ENCODE measurements at regions not wholly inside any gene's neighbourhood (a gene's known extent, or its start where the extent isn't known, plus 50 kb on each side); places are given as distances from the start of the nearest gene placed in this dataset.

DNA sequence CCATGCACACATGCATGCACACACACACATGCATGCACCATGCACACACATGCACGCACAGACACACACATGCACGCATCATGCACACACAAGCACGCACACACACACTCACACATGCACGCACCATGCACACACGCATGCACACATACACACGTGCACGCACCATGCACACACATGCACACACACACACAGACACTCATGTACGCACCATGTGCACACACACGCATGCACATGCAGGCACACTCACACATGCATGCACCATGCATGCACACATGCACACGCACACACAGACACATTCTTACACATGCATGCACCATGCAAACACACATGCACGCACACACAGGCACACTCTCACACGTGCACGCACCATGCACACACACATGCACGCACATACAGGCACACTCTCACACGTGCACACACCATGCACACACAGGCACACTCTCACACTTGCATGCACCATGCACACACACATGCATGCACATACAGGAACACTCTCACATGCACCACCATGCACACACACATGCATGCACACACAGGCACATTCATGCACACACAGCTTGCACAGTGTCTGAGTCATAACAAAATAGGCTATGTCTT is 117.5 kb downstream of the TENT4A start:
- TF ChIP-seq, protein P1, sequence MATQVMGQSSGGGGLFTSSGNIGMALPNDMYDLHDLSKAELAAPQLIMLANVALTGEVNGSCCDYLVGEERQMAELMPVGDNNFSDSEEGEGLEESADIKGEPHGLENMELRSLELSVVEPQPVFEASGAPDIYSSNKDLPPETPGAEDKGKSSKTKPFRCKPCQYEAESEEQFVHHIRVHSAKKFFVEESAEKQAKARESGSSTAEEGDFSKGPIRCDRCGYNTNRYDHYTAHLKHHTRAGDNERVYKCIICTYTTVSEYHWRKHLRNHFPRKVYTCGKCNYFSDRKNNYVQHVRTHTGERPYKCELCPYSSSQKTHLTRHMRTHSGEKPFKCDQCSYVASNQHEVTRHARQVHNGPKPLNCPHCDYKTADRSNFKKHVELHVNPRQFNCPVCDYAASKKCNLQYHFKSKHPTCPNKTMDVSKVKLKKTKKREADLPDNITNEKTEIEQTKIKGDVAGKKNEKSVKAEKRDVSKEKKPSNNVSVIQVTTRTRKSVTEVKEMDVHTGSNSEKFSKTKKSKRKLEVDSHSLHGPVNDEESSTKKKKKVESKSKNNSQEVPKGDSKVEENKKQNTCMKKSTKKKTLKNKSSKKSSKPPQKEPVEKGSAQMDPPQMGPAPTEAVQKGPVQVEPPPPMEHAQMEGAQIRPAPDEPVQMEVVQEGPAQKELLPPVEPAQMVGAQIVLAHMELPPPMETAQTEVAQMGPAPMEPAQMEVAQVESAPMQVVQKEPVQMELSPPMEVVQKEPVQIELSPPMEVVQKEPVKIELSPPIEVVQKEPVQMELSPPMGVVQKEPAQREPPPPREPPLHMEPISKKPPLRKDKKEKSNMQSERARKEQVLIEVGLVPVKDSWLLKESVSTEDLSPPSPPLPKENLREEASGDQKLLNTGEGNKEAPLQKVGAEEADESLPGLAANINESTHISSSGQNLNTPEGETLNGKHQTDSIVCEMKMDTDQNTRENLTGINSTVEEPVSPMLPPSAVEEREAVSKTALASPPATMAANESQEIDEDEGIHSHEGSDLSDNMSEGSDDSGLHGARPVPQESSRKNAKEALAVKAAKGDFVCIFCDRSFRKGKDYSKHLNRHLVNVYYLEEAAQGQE (IDR thresholded peaks at IDR 0.05; ENCODE audit: insufficient read depth in 1 of 2, low read depth in 2 of 2, low read length in 2 of 2) = no peak
- TF ChIP-seq TAF1 (IDR thresholded peaks at IDR 0.05; ENCODE audit: borderline replicate concordance, insufficient read depth, low read length) (no peak), FOXP2 (optimal IDR thresholded peaks at IDR 0.05; ENCODE audit: borderline replicate concordance, extremely low read depth, extremely low read length, insufficient read depth) (no peak), SIN3A (IDR thresholded peaks at IDR 0.05; ENCODE audit: borderline replicate concordance, insufficient read depth, low read length) (no peak), POLR2AphosphoS5 (IDR thresholded peaks at IDR 0.05; ENCODE audit: low read depth, low read length) (no peak)

DNA sequence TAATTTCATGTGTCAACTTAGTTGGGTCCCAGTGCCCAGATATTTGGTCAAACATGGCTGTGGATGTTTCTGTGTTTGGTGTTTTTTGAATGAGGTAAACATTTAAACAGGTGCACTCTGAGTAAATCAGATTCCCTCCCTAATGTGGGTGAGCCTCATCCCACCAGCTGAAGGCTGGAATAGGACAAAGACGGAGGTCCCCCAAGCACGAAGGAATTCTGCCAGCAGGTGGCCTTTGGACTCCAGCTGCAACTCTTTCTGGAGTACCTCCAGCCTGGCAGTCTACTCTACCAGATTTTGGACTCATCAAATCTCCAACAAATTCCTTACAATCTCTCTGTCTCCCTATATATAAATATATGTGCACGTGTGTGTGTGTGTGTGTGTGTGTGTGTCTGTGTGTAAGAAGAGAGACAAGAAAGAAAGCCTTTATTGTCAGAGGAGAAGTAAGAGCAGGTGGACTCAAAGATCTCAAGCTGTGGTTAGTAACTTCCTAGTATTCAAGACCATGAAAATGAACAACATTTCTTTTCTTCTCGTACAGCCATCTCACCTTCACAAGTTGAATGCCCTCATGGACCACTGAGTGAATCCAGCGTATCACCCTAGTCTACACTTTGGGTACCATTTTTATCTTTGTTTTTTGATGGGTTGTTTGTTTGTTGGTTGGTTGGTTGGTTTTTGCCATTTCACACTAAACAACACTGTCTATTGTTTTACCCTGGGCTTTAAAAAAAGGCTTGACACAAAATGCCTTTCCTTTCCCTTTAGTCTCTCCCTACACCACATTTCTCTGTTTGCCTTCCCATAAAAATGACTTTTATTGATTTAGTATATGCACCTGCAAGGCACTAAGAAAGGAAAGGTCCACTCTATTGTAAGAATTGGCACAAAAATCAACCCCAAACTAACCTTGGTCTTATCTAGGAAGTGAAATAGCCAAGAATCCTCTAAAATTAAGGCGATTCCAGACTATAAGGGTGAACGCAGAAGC is 118.7 kb downstream of the TENT4A start:
- TF ChIP-seq, protein P1 (IDR thresholded peaks at IDR 0.05; ENCODE audit: insufficient read depth in 1 of 2, low read depth in 2 of 2, low read length in 2 of 2) = no peak
- TF ChIP-seq FOXP2 (optimal IDR thresholded peaks at IDR 0.05; ENCODE audit: borderline replicate concordance, extremely low read depth, extremely low read length, insufficient read depth) (no peak), TAF1 (IDR thresholded peaks at IDR 0.05; ENCODE audit: borderline replicate concordance, insufficient read depth, low read length) (no peak), POLR2AphosphoS5 (IDR thresholded peaks at IDR 0.05; ENCODE audit: low read depth, low read length) (no peak), SIN3A (IDR thresholded peaks at IDR 0.05; ENCODE audit: borderline replicate concordance, insufficient read depth, low read length) (no peak)

DNA sequence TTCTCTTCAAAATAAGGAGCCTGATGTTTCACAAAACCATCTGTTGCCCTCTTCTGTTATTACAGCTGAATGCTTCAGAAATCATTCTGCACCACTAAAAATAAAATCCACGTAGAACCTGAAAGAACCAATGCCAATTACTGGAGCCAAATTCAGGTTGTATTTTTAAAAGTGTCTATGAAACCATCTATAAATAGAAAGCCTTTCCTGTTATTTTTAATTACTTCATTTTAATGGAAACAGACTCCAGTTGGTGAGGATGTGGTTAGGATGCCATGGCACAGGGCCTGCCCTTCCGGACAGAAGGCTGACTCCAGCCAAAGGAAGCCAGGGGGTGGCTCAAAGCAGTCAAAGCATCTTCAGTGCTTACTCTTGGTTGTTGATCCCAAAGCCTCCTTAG is 119.8 kb downstream of the TENT4A start:
- TF ChIP-seq FOXP2 (optimal IDR thresholded peaks at IDR 0.05; ENCODE audit: borderline replicate concordance, extremely low read depth, extremely low read length, insufficient read depth) = no peak
- TF ChIP-seq TAF1 (IDR thresholded peaks at IDR 0.05; ENCODE audit: borderline replicate concordance, insufficient read depth, low read length) = no peak

DNA sequence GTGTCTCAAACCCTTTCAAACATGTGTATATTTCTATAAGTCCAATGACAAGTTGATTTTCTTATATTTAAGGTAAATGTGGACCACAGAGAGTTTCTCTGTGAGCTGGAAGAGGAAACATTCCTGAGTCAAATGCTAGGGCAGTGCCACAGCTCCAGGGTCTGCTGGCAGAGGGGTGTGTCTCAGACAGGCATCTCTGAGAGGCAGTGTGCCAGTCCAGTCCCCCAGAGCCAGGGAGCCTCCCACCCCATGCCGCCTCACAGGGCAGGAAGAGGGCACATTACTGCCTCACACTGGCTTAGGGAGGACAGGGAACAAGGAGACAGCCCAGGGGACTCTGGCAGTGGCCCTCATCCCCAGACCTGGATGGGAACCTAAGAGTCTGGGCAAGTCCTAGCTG is 120.2 kb downstream of the TENT4A start:
- TF ChIP-seq FOXP2 (optimal IDR thresholded peaks at IDR 0.05; ENCODE audit: borderline replicate concordance, extremely low read depth, extremely low read length, insufficient read depth) (no peak), SIN3A (IDR thresholded peaks at IDR 0.05; ENCODE audit: borderline replicate concordance, insufficient read depth, low read length) (no peak), POLR2AphosphoS5 (IDR thresholded peaks at IDR 0.05; ENCODE audit: low read depth, low read length) (no peak), TAF1 (IDR thresholded peaks at IDR 0.05; ENCODE audit: borderline replicate concordance, insufficient read depth, low read length) (no peak)
- TF ChIP-seq, protein P1 (IDR thresholded peaks at IDR 0.05; ENCODE audit: insufficient read depth in 1 of 2, low read depth in 2 of 2, low read length in 2 of 2) = no peak

DNA sequence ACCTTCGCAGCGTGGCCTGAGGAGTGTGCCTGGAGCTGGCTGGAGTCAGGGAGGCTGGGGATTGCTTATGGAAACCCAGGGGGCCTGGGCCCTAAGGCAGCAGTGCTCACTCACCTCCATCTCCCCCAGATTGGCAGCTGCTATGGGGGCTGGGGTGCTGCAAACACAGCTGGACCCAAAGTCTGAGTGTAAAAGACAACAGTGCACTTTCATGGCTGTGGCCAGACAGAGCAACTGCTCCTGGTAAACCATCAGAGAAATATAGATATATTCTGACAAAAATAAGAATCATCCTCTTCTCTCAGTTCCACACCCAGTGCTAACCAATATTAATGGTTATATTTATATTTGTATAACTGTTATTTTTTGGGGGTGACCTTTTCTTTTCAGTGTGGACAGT is 123.9 kb downstream of the TENT4A start:
- TF ChIP-seq, protein P1 (IDR thresholded peaks at IDR 0.05; ENCODE audit: insufficient read depth in 1 of 2, low read depth in 2 of 2, low read length in 2 of 2) = no peak
- TF ChIP-seq POLR2AphosphoS5 (IDR thresholded peaks at IDR 0.05; ENCODE audit: low read depth, low read length) (no peak), FOXP2 (optimal IDR thresholded peaks at IDR 0.05; ENCODE audit: borderline replicate concordance, extremely low read depth, extremely low read length, insufficient read depth) (no peak), TAF1 (IDR thresholded peaks at IDR 0.05; ENCODE audit: borderline replicate concordance, insufficient read depth, low read length) (no peak), SIN3A (IDR thresholded peaks at IDR 0.05; ENCODE audit: borderline replicate concordance, insufficient read depth, low read length) (no peak)
